Endodermal cell (in vitro differentiated cells): ENCODE measurements at regions not wholly inside any gene's neighbourhood (a gene's known extent, or its start where the extent isn't known, plus 50 kb on each side); places are given as distances from the start of the nearest gene placed in this dataset.

ENCODE experiments used
- DNase-seq: peaks from one replicate; pipeline ENCODE4 v3.0.0-alpha.2; 2017
- H3K27ac ChIP-seq: 2 replicates; pipeline ENCODE4 v1.5.1; 2013; ENCODE audit warnings: mild to moderate bottlenecking, low read depth, low read length, moderate library complexity
- H3K27me3 ChIP-seq: 2 replicates; pipeline ENCODE4 v1.6.1; 2013; ENCODE audit warnings: mild to moderate bottlenecking, low read length, moderate library complexity; ENCODE audit not compliant: insufficient read depth, control insufficient read depth, poor library complexity, severe bottlenecking
- H3K36me3 ChIP-seq: 2 replicates; pipeline ENCODE4 v1.7.0; 2013; ENCODE audit warnings: mild to moderate bottlenecking, low read length, moderate library complexity; ENCODE audit not compliant: control insufficient read depth, insufficient read depth
- H3K4me1 ChIP-seq: one replicate; pipeline ENCODE4 v1.7.0; 2013; ENCODE audit warnings: low read length; ENCODE audit not compliant: control insufficient read depth, insufficient read depth
- H3K4me3 ChIP-seq: 2 replicates; pipeline ENCODE4 v1.5.1; 2013; ENCODE audit warnings: mild to moderate bottlenecking, low read length, moderate library complexity
- H3K9ac ChIP-seq: 2 replicates; pipeline ENCODE4 v1.6.1; 2013; ENCODE audit warnings: mild to moderate bottlenecking, low read length, moderate library complexity; ENCODE audit not compliant: poor library complexity, severe bottlenecking; ENCODE audit errors: extremely low read depth
- H3K9me3 ChIP-seq: 2 replicates; pipeline ENCODE4 v1.6.1; 2013; ENCODE audit warnings: mild to moderate bottlenecking, low read length, moderate library complexity; ENCODE audit not compliant: control insufficient read depth
- H3K27ac Mint-ChIP-seq: 2 replicates; pipeline ENCODE4 v1.8.0; 2020; ENCODE audit warnings: mixed read lengths
- H3K27me3 Mint-ChIP-seq: 2 replicates; pipeline ENCODE4 v1.8.0; 2021; ENCODE audit warnings: mild to moderate bottlenecking, mixed read lengths; ENCODE audit not compliant: insufficient read depth
- H3K36me3 Mint-ChIP-seq: 2 replicates; pipeline ENCODE4 v1.8.0; 2020; ENCODE audit warnings: low read depth, mixed read lengths
- H3K4me1 Mint-ChIP-seq: 2 replicates; pipeline ENCODE4 v1.8.0; 2020; ENCODE audit warnings: mixed read lengths
- H3K4me3 Mint-ChIP-seq: 2 replicates; pipeline ENCODE4 v1.8.0; 2020; ENCODE audit warnings: mild to moderate bottlenecking, moderate library complexity, mixed read lengths
- H3K9me3 Mint-ChIP-seq: 2 replicates; pipeline ENCODE4 v1.8.0; 2020; ENCODE audit warnings: mild to moderate bottlenecking, mixed read lengths
- CTCF ChIP-seq: fragments of 200-600 bp; sonication (generic); conservative IDR thresholded peaks from 2 replicates; pipeline ENCODE4 v1.5.0; 2021; ENCODE audit warnings: antibody characterized with exemption, mild to moderate bottlenecking
- WGBS, 2 experiments: methylation state at CpG; one replicate each; pipeline versions ENCODE4 v1.1.5 to v1.1.7; 2013; ENCODE audit warnings: missing lambda C conversion rate in 2 of 2, mixed read lengths in 1 of 2; ENCODE audit not compliant: insufficient coverage in 1 of 2, insufficient read length in 1 of 2; 5-methylcytosine and 5-hydroxymethylcytosine counted together

GRCh38 chr2:217599906-217600305, 402.9 kb downstream of the TNS1 start:
- no peak for DNase-seq
- peaks cover 25% of the 10 kb centered on the region for H3K27me3 Mint-ChIP-seq
- no peak overlapping the region for H3K9ac ChIP-seq
- no peak overlapping the region for H3K27ac Mint-ChIP-seq
- peaks cover 4% of the 10 kb centered on the region for H3K4me1 Mint-ChIP-seq
- H3K9me3 Mint-ChIP-seq = no peaks in the 10 kb centered on the region
- H3K4me3 Mint-ChIP-seq = no peak overlapping the region
- H3K27ac ChIP-seq = no peak overlapping the region
- WGBS, 2 experiments = 94 to 95% methylated on average over 3 of the region's 3 CpGs
- H3K4me1 ChIP-seq = peaks cover 11% of the 10 kb centered on the region
- no peaks in the 10 kb centered on the region for H3K27me3 ChIP-seq
- H3K36me3 Mint-ChIP-seq = no peaks in the 10 kb centered on the region
- no peaks in the 10 kb centered on the region for H3K9me3 ChIP-seq
- H3K36me3 ChIP-seq = no peaks in the 10 kb centered on the region
- H3K4me3 ChIP-seq = no peak overlapping the region
- no peak for TF ChIP-seq CTCF

GRCh38 chr2:217597681-217598080, 405.1 kb downstream of the TNS1 start:
- peaks cover 25% of the 10 kb centered on the region for H3K27me3 Mint-ChIP-seq

GRCh38 chr2:217597145-217597544, 405.6 kb downstream of the TNS1 start:
- H3K9ac ChIP-seq = no peak overlapping the region
- H3K4me3 ChIP-seq = no peak overlapping the region
- H3K9me3 ChIP-seq = no peaks in the 10 kb centered on the region
- H3K4me1 Mint-ChIP-seq = peaks cover 4% of the 10 kb centered on the region
- TF ChIP-seq CTCF = no peak
- WGBS, 2 experiments = 52 to 72% methylated on average over 3 to 4 of the region's 4 CpGs
- H3K36me3 ChIP-seq = no peaks in the 10 kb centered on the region
- H3K9me3 Mint-ChIP-seq = no peaks in the 10 kb centered on the region
- peaks cover 25% of the 10 kb centered on the region for H3K27me3 Mint-ChIP-seq
- no peak overlapping the region for H3K4me3 Mint-ChIP-seq
- H3K4me1 ChIP-seq = peaks cover 11% of the 10 kb centered on the region
- no peak for DNase-seq
- H3K27ac ChIP-seq = no peak overlapping the region
- no peak overlapping the region for H3K27ac Mint-ChIP-seq
- no peaks in the 10 kb centered on the region for H3K36me3 Mint-ChIP-seq
- H3K27me3 ChIP-seq = no peaks in the 10 kb centered on the region

More at GRCh38 chr2:217597681-217598080, 405.1 kb downstream of the TNS1 start:
- Histone ChIP-seq H3K4me1 (peaks cover 11% of the 10 kb centered on the region), H3K9me3 (no peaks in the 10 kb centered on the region), H3K36me3 (no peaks in the 10 kb centered on the region), H3K27ac (no peak overlapping the region), H3K4me3 (no peak overlapping the region), H3K27me3 (no peaks in the 10 kb centered on the region), H3K9ac (no peak overlapping the region)
- H3K4me1 Mint-ChIP-seq = peaks cover 4% of the 10 kb centered on the region
- 86 to 89% methylated on average over 3 to 6 of the region's 6 CpGs for WGBS, 2 experiments
- no peak overlapping the region for H3K4me3 Mint-ChIP-seq
- DNase-seq = no peak
- no peak overlapping the region for H3K27ac Mint-ChIP-seq
- no peak for TF ChIP-seq CTCF
- no peaks in the 10 kb centered on the region for H3K36me3 Mint-ChIP-seq
- no peaks in the 10 kb centered on the region for H3K9me3 Mint-ChIP-seq
